NOMO-1 treated with DMSO at 0.1 percent for 48 hours (cell line): ENCODE measurements at regions not wholly inside any gene's neighbourhood (a gene's known extent, or its start where the extent isn't known, plus 50 kb on each side); places are given as distances from the start of the nearest gene placed in this dataset.
"Not testable (repeated sequence)": the region's sequence is repeated elsewhere in the genome, so short reads cannot be mapped to it uniquely, and the experiment has no call there.

Experiments
- DNase-seq: peaks from one replicate; lab custom pipeline; 2025; ENCODE audit not compliant: unreplicated experiment; lab: John Stamatoyannopoulos, UW

GRCh38 chr3:168671091-168671490 is 575.4 kb upstream of the GOLIM4 start:
- DNase-seq, result no peak

- DNase-seq, result not testable (repeated sequence)
Observed at GRCh38 chr3:168660879-168661657, 565.3 kb upstream of the GOLIM4 start.

- no peak for DNase-seq
Observed at GRCh38 chr3:168659015-168659414, 563.3 kb upstream of the GOLIM4 start.

GRCh38 chr3:168655611-168656010 is 559.9 kb upstream of the GOLIM4 start:
- no peak for DNase-seq

GRCh38 chr3:168654700-168655099 is 559.0 kb upstream of the GOLIM4 start:
- no peak for DNase-seq

GRCh38 chr3:168653255-168653654 is 557.5 kb upstream of the GOLIM4 start:
- DNase-seq, result no peak

- DNase-seq, result no peak
Observed at GRCh38 chr3:168648321-168648720, 552.6 kb upstream of the GOLIM4 start.

- no peak for DNase-seq
Observed at GRCh38 chr3:168647582-168647981, 551.9 kb upstream of the GOLIM4 start.

- no peak for DNase-seq
Observed at GRCh38 chr3:168645180-168645579, 549.5 kb upstream of the GOLIM4 start.

- no peak for DNase-seq
Observed at GRCh38 chr3:168628549-168628948, 532.8 kb upstream of the GOLIM4 start.

- no peak for DNase-seq
Observed at GRCh38 chr3:168625477-168625876, 529.8 kb upstream of the GOLIM4 start.

GRCh38 chr3:168624892-168625448 is 529.2 kb upstream of the GOLIM4 start:
- DNase-seq, result no peak

- no peak for DNase-seq
Observed at GRCh38 chr3:168624195-168624594, 528.5 kb upstream of the GOLIM4 start.

- no peak for DNase-seq
Observed at GRCh38 chr3:168622795-168623194, 527.1 kb upstream of the GOLIM4 start.

- DNase-seq, result no peak
Observed at GRCh38 chr3:168620854-168621253, 525.1 kb upstream of the GOLIM4 start.

GRCh38 chr3:168618827-168619470 is 523.2 kb upstream of the GOLIM4 start:
- DNase-seq, result no peak

GRCh38 chr3:168617658-168618057 is 521.9 kb upstream of the GOLIM4 start:
- no peak for DNase-seq

- no peak for DNase-seq
Observed at GRCh38 chr3:168616915-168617314, 521.2 kb upstream of the GOLIM4 start.

GRCh38 chr3:168615493-168616020 is 519.8 kb upstream of the GOLIM4 start:
- no peak for DNase-seq

GRCh38 chr3:168613151-168613550 is 517.4 kb upstream of the GOLIM4 start:
- DNase-seq, result no peak

- no peak for DNase-seq
Observed at GRCh38 chr3:168612671-168613070, 516.9 kb upstream of the GOLIM4 start.

- DNase-seq, result no peak
Observed at GRCh38 chr3:168611826-168612225, 516.1 kb upstream of the GOLIM4 start.
